Ascending aorta (tissue), 2 donors: ENCODE measurements at regions not wholly inside any gene's neighbourhood (a gene's known extent, or its start where the extent isn't known, plus 50 kb on each side); places are given as distances from the start of the nearest gene placed in this dataset.

Source experiments
- DNase-seq, 2 donors: peaks; one replicate each; pipeline ENCODE4 v3.0.0-alpha.2; 2019; ENCODE audit warnings: low spot score in 2 of 2
- H3K27ac ChIP-seq, 2 donors: fragments of 200-600 bp; sonication (generic); one replicate each; pipeline ENCODE4 v1.5.1; 2016 to 2017; ENCODE audit warnings: mild to moderate bottlenecking in 1 of 2
- H3K27me3 ChIP-seq: fragments of 200-600 bp; sonication (generic); one replicate; pipeline ENCODE4 v1.5.1; 2017
- H3K36me3 ChIP-seq, 2 donors: fragments of 200-600 bp; sonication (generic); one replicate each; pipeline ENCODE4 v1.5.1; 2016
- H3K4me1 ChIP-seq, 2 donors: fragments of 200-600 bp; sonication (generic); one replicate each; pipeline ENCODE4 v1.5.1; 2016 to 2017; ENCODE audit warnings: mild to moderate bottlenecking in 1 of 2
- H3K4me3 ChIP-seq, 2 donors: fragments of 200-600 bp; sonication (generic); one replicate each; pipeline ENCODE4 v1.5.1; 2016 to 2017; ENCODE audit warnings: mild to moderate bottlenecking in 1 of 2
- H3K9me3 ChIP-seq, 2 donors: fragments of 200-600 bp; sonication (generic); one replicate each; pipeline ENCODE4 v1.5.1; 2016
- intact Hi-C: fragments of 100-400 bp; cut with DNase I; formaldehyde crosslinking; loops from one replicate; pipeline ENCODE4 v1.15.1; 2023
- TF ChIP-seq, protein P1 (sequence below), 3 experiments: fragments of 200-600 bp in 2 of 3; fragments of 450-650 bp in 1 of 3; sonication (generic) in 2 of 3; IDR thresholded peaks; one replicate each; pipeline ENCODE4 v1.5.1; 2016 to 2019; ENCODE audit warnings: antibody characterized with exemption in 3 of 3, mild to moderate bottlenecking in 1 of 3, moderate library complexity in 1 of 3

DNA sequence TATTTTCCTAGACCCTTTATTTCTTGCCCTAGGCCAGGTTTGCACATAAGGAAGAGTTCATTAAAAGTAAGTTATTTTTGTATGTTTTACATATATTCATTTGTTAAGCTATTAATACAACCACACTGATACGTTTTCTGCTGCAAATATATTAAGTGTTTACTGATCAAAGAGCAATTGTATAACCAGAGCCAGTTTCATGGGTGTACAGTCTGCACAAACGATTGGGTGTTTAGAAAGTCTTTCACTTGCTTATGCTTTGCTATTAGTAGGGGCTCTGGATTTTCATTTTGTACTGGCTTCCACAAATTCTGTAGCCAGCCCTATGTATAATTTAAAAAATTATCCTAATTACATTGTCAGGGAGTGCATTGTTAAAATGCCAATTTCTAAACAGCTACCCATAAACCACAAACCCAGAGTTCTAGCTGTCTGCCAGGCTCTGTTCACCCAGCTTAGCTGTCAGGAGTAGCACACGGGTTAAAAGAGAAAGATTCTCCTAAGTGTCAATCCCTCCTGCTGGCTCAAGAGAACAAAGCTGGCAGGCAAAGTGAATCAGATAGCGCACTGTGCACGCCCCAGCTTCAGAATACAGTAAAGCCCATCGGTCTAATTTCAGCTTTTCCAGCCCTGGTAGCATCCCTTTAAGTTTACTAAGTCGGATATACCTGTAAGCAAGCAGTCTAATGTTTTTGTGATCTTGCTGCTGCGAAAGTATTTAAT, 151.0 kb upstream of the LMO3 start:
- Histone ChIP-seq H3K4me3 (no peak overlapping the region), H3K9me3 (no peaks in the 10 kb centered on the region), H3K36me3 (no peaks in the 10 kb centered on the region), H3K27me3 (no peaks in the 10 kb centered on the region), H3K4me1 (no peaks in the 10 kb centered on the region), H3K27ac (no peak overlapping the region)
- intact Hi-C loops, result no loop called here
- no peak for DNase-seq
- TF ChIP-seq, protein P1, sequence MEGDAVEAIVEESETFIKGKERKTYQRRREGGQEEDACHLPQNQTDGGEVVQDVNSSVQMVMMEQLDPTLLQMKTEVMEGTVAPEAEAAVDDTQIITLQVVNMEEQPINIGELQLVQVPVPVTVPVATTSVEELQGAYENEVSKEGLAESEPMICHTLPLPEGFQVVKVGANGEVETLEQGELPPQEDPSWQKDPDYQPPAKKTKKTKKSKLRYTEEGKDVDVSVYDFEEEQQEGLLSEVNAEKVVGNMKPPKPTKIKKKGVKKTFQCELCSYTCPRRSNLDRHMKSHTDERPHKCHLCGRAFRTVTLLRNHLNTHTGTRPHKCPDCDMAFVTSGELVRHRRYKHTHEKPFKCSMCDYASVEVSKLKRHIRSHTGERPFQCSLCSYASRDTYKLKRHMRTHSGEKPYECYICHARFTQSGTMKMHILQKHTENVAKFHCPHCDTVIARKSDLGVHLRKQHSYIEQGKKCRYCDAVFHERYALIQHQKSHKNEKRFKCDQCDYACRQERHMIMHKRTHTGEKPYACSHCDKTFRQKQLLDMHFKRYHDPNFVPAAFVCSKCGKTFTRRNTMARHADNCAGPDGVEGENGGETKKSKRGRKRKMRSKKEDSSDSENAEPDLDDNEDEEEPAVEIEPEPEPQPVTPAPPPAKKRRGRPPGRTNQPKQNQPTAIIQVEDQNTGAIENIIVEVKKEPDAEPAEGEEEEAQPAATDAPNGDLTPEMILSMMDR (IDR thresholded peaks at IDR 0.05), result no peak

DNA sequence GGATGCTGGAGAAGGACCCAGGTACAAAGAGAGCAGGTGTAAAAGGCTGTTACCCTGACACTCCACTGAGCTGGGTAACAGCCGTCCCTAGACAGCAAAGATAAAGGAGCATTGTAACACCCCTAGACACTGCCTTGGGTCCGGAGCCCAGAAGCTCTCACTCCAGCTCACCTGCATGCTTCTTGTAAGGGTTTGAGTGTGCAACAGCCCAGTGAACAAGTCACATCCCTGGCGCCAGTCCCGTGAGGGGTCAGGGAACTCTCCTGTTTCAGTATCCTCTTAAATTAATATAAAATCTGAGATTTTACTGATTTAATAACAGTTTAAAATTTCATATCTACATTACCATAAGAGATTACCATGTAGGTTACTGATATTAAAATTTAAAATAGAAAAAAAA, 124.8 kb upstream of the LMO3 start:
- Histone ChIP-seq H3K36me3 (no peaks in the 10 kb centered on the region), H3K4me3 (no peak overlapping the region), H3K27me3 (no peaks in the 10 kb centered on the region), H3K9me3 (no peaks in the 10 kb centered on the region), H3K27ac (no peak overlapping the region), H3K4me1 (no peaks in the 10 kb centered on the region)
- intact Hi-C loops, result no loop called here
- no peak for DNase-seq
- TF ChIP-seq, protein P1 (IDR thresholded peaks at IDR 0.05), result no peak

DNA sequence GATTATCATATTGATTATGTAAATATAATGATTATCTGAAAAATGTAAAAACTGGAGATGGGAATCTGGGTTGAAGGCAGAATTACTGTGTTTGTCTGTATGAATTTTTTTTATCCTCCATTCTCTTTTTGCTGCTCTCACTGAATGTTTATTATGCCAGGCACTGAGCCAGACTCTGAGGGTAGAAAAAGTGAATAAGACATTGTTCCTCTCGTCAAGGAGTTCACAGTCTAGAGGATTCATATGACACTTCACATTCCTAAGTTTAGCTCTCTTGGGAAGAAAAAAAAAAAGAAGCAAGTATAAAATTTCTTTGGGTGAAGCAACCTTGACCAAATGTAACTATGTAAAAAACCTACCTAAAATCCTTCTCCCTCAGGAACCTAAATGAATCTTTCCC, 120.9 kb upstream of the LMO3 start:
- H3K9me3 ChIP-seq, result no peaks in the 10 kb centered on the region
- H3K4me1 ChIP-seq, result no peaks in the 10 kb centered on the region
- no peak overlapping the region for H3K4me3 ChIP-seq
- DNase-seq, result no peak
- intact Hi-C loops, result no loop called here
- H3K36me3 ChIP-seq, result no peaks in the 10 kb centered on the region
- no peaks in the 10 kb centered on the region for H3K27me3 ChIP-seq
- TF ChIP-seq, protein P1 (IDR thresholded peaks at IDR 0.05), result no peak
- H3K27ac ChIP-seq, result no peak overlapping the region

DNA sequence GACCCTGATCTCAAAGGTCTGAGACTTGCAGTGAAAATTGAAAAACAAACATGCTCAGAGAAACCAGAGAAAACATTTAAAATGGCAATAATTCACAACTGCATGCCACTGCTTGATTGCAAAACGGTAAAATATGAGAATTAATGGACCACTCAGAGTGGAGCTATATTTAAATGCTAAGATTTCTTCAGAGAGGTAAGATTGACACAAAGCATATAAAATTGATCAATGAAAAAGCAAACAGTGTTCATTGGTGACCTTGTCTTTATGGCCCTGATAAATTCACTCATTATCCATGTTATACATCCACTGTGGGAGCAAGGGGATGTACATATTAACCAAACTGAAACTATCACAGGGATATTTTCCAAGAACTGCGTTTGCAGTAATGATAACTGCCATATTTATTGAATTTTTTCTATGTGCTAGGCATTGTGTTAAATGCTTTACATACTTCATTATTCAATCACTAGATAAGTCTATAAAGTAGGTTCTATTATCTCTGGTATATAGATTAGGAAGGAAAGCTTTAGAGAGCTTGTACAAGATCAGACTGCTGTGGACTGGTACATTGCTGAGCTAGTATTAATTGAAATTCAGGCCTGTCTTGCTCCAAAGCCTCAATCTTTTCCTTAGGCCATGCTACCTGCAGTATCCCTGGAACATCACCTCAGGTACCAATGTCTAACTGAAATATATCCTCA, 113.9 kb upstream of the LMO3 start:
- Histone ChIP-seq H3K4me3 (no peak overlapping the region), H3K36me3 (no peaks in the 10 kb centered on the region), H3K27ac (no peak overlapping the region), H3K9me3 (no peaks in the 10 kb centered on the region), H3K4me1 (no peaks in the 10 kb centered on the region), H3K27me3 (no peaks in the 10 kb centered on the region)
- intact Hi-C loops, result no loop called here
- TF ChIP-seq, protein P1 (IDR thresholded peaks at IDR 0.05), result no peak
- no peak for DNase-seq

DNA sequence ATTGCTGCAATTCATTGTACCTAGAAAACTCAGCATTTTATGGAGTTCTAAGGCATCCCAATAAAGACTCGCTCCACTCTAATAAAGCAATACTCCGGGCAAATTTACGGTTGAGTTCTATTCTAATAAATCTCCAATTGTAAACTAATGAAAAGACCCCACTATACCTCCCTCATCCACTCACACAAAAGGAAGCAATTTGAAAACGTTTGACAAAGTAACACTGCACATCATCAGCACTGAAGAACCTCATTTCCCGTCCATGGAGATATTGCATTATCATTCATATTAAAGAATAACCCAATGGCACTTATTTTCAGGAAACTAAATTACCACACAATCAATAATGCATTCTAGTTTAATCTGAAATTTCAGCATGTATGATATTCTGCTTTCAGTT, 111.0 kb upstream of the LMO3 start:
- H3K27ac ChIP-seq, result no peak overlapping the region
- intact Hi-C loops, result no loop called here
- H3K4me1 ChIP-seq, result no peaks in the 10 kb centered on the region
- no peaks in the 10 kb centered on the region for H3K9me3 ChIP-seq
- DNase-seq, result no peak
- no peaks in the 10 kb centered on the region for H3K27me3 ChIP-seq
- TF ChIP-seq, protein P1 (IDR thresholded peaks at IDR 0.05), result no peak
- no peaks in the 10 kb centered on the region for H3K36me3 ChIP-seq
- H3K4me3 ChIP-seq, result no peak overlapping the region
